ENCODE measurements at regions not wholly inside any gene's neighbourhood (a gene's known extent, or its start where the extent isn't known, plus 50 kb on each side); places are given as distances from the start of the nearest gene placed in this dataset.

- CTCF ChIA-PET, result interaction anchor here (0.6 kb wide), 1 partner anchor 239 kb away, joined by 3 read pairs; no protein-coding TSS in a partner anchor
- POLR2A ChIA-PET, result no interaction called here
- H3K4me1 Mint-ChIP-seq (ENCODE audit: insufficient read depth, unreplicated experiment), result no peaks in the 10 kb centered on the region
- intact Hi-C loops (cut with micrococcal nuclease), result no loop called here
- no peak overlapping the region for H3K4me3 Mint-ChIP-seq (ENCODE audit: unreplicated experiment)
- H3K9me3 Mint-ChIP-seq (ENCODE audit: unreplicated experiment), result no peaks in the 10 kb centered on the region
- H3K27me3 Mint-ChIP-seq (ENCODE audit: insufficient read depth, unreplicated experiment), result peaks cover 12% of the 10 kb centered on the region
- BruUV-seq (replicated peaks), result no TSS peak
- no peak for DNase-seq (ENCODE audit: unreplicated experiment)
- H3K27ac Mint-ChIP-seq (ENCODE audit: low read depth, unreplicated experiment), result no peak overlapping the region
- no peak for TF ChIP-seq CTCF (IDR thresholded peaks at IDR 0.05; ENCODE audit: unreplicated experiment)
- no peaks in the 10 kb centered on the region for H3K36me3 Mint-ChIP-seq (ENCODE audit: insufficient read depth, unreplicated experiment)
Measured at GRCh38 chr17:73991260-73991659, 212.2 kb upstream of the RPL38 start.

- Mint-ChIP-seq H3K4me1 (ENCODE audit: insufficient read depth, unreplicated experiment) (no peaks in the 10 kb centered on the region), H3K36me3 (ENCODE audit: insufficient read depth, unreplicated experiment) (no peaks in the 10 kb centered on the region), H3K9me3 (ENCODE audit: unreplicated experiment) (no peaks in the 10 kb centered on the region), H3K27me3 (ENCODE audit: insufficient read depth, unreplicated experiment) (peaks cover 31% of the 10 kb centered on the region), H3K27ac (ENCODE audit: low read depth, unreplicated experiment) (no peak overlapping the region), H3K4me3 (ENCODE audit: unreplicated experiment) (no peak overlapping the region)
- no peak for TF ChIP-seq CTCF (IDR thresholded peaks at IDR 0.05; ENCODE audit: unreplicated experiment)
- ChIA-PET POLR2A (no interaction called here), CTCF (interaction anchor here (0.6 kb wide), 1 partner anchor 354 kb away, joined by 3 read pairs; no protein-coding TSS in a partner anchor)
- intact Hi-C loops (cut with micrococcal nuclease), result no loop called here
- no TSS peak for BruUV-seq (replicated peaks)
- DNase-seq (ENCODE audit: unreplicated experiment), result no peak
Measured at GRCh38 chr17:73994946-73995345, 208.5 kb upstream of the RPL38 start.

GRCh38 chr17:73997059-73997458 is 206.4 kb upstream of the RPL38 start:
- Mint-ChIP-seq H3K9me3 (ENCODE audit: unreplicated experiment) (no peaks in the 10 kb centered on the region), H3K4me1 (ENCODE audit: insufficient read depth, unreplicated experiment) (no peaks in the 10 kb centered on the region), H3K27ac (ENCODE audit: low read depth, unreplicated experiment) (no peak overlapping the region), H3K4me3 (ENCODE audit: unreplicated experiment) (no peak overlapping the region), H3K27me3 (ENCODE audit: insufficient read depth, unreplicated experiment) (peaks cover 31% of the 10 kb centered on the region), H3K36me3 (ENCODE audit: insufficient read depth, unreplicated experiment) (no peaks in the 10 kb centered on the region)
- ChIA-PET CTCF (interaction anchor here (0.5 to 1.9 kb wide), 8 partner anchors 9 to 764 kb away, joined by 3 to 6 read pairs (median 3); no protein-coding TSS in a partner anchor), POLR2A (interaction anchor here (1.0 kb wide), 1 partner anchor 15 kb away, joined by 4 read pairs; no protein-coding TSS in a partner anchor)
- intact Hi-C loops (cut with micrococcal nuclease), result no loop called here
- no peak for DNase-seq (ENCODE audit: unreplicated experiment)
- no peak for TF ChIP-seq CTCF (IDR thresholded peaks at IDR 0.05; ENCODE audit: unreplicated experiment)
- no TSS peak for BruUV-seq (replicated peaks)

- CTCF ChIA-PET, result interaction anchor here (0.6 to 2.7 kb wide), 16 partner anchors 8 to 573 kb away, joined by 3 to 10 read pairs (median 4); no protein-coding TSS in a partner anchor
- no peak overlapping the region for H3K4me3 Mint-ChIP-seq (ENCODE audit: unreplicated experiment)
- no peak for TF ChIP-seq CTCF (IDR thresholded peaks at IDR 0.05; ENCODE audit: unreplicated experiment)
- H3K27me3 Mint-ChIP-seq (ENCODE audit: insufficient read depth, unreplicated experiment), result peaks cover 30% of the 10 kb centered on the region
- DNase-seq (ENCODE audit: unreplicated experiment), result no peak
- no peaks in the 10 kb centered on the region for H3K9me3 Mint-ChIP-seq (ENCODE audit: unreplicated experiment)
- BruUV-seq (replicated peaks), result no TSS peak
- no peaks in the 10 kb centered on the region for H3K4me1 Mint-ChIP-seq (ENCODE audit: insufficient read depth, unreplicated experiment)
- H3K27ac Mint-ChIP-seq (ENCODE audit: low read depth, unreplicated experiment), result no peak overlapping the region
- no peaks in the 10 kb centered on the region for H3K36me3 Mint-ChIP-seq (ENCODE audit: insufficient read depth, unreplicated experiment)
- intact Hi-C loops (cut with micrococcal nuclease), result loop anchor here (1.0 kb wide), 2 partner anchors 341 to 569 kb away; no protein-coding TSS in a partner anchor
- POLR2A ChIA-PET, result no interaction called here
Measured at GRCh38 chr17:73998249-73998648, 205.2 kb upstream of the RPL38 start.
